Stimulated activated CD4-positive, alpha-beta T cell treated with anti-CD3 and anti-CD28 coated beads, Interleukin-2, amount 100 ng/mL, for 4 hours (primary cell): ENCODE measurements at regions not wholly inside any gene's neighbourhood (a gene's known extent, or its start where the extent isn't known, plus 50 kb on each side); places are given as distances from the start of the nearest gene placed in this dataset.
"Not testable (repeated sequence)": the region's sequence is repeated elsewhere in the genome, so short reads cannot be mapped to it uniquely, and the experiment has no call there.

Source experiments
- DNase-seq: peaks from one replicate; pipeline ENCODE4 v3.0.0-alpha.2; 2020; ENCODE audit warnings: low read depth

DNA sequence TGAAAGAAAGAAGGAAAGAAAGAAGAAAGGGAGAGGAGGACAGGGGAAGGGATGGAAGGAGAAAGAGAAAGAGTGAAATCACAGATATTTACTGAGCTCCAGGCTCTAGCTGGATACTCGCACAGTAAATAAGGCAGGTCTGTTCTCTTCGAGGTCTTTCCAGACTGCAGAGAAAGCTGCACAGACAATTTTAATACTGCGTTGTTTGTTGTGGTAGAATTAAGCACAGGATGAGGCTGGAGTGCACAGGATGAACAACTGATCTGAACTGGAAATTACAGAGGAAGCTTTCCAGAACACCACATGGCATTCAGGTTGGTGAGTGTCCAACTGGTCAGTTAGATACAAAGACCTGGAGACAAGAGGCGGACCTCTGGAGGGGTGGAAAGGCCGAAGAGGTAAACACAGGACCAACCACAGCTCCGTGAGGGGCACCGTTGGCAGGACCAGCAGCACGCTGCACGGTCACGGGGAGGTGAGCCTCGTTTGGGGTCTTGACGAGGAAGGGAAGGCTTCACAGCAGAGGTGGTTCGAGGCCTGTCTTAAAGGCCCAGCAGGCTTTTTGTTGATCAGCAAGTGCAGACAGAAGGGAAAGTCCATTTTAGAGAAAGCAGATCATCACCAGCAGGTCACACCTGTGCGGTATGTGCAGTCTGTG, 121.7 kb downstream of the ATP6V0E2 start:
- DNase-seq, result not testable (repeated sequence)

DNA sequence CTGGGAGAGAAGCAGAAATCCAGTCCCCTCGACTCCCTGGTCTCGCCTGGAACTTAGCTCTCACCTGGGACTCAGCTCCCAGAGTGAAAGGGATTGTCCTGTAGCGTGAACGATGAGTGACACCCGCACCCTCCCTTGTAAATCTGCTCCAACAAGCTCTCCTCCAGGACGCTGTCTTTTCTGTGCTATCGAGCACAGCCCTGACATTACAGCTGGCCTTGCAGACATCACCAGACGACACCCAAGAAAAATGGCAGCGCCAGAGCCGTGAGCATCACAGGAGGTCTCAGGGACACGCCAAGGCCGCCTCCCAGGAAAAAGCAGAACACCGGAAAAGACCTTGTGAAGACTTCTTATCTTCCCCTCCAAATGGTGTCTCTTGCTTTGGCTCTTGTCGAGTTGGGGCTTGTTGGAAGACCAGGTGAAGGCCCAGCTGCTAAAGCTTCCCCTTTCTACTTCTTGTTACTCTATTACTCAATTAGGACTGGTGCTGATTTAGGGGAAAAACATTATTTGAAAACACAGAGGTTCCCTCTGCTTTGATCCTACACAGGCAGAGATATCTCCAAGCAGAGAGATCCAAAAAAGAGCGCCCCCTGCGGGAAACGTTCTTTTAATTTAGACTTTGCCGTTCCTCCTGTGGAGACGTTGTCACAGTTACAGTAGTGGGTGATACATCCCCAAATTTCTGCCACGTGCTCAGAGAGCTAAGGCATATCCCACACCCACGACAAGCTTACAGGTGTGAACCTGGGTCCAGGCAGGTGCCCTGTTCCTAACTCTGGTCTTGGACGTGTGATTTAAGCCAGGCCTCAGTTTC, 127.2 kb downstream of the ATP6V0E2 start:
- DNase-seq, result peak; percentile 1

DNA sequence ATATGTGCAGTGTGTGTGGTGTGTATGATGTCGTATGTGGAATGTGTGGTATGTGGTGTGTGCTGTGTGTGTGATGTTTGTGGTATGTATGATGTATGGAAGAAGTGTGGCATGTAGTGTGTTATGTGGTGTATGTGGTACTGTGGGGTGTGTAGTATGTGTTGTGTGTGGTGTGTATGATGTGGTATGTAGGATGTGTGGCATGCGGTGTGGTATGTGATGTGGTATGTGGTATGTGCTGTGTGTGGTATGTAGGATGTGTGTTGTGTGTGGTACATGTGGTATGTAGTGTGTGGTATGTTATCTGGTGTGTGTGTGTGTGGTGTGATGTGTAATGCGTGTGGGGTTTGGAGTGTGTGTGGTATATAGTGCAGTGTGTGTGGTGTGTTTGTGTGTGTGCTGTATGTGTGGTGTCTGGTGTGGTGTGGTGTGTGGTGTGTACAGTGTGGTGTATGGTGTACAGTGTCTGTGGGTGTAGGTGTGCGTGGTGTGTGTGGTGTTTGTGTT, 129.6 kb downstream of the ATP6V0E2 start:
- DNase-seq, result no peak

DNA sequence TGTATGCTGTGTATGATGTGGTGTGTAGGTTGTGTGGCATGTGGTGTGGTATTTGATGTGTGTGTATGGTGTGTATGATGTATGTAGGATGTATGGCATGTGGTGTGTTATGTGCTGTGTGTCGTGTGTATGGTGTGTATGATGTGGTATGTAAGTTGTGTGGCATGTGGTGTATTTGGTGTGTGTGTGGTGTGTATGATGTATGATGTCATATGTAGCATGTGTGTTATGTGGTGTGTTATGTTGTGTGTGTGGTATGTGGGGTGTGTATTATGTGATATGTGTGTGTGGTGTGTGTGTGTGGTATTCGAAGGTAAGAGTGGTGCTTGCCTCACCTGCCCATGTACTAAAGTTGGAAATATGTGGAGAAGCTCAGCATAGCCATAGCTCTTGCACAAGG, 130.2 kb downstream of the ATP6V0E2 start:
- not testable (repeated sequence) for DNase-seq

DNA sequence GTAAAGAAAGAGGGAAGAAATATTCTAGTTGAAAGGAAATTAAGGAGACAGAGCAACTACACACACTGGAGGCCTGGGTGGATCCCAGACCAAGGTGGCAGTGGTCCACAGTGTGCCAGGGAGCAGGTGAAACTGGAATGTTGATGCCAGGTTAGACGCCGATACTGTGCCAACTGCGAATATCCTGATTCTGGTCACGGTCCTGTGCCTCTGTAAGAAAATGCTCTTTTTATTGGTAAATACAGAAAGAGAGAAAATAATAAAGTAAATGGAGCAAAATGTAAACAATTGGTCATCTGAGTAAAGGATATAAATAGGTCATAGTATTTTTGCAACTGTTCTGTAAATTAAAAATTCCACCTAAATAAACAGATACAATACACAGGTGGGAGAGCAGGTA, 131.1 kb downstream of the ATP6V0E2 start:
- DNase-seq, result not testable (repeated sequence)

DNA sequence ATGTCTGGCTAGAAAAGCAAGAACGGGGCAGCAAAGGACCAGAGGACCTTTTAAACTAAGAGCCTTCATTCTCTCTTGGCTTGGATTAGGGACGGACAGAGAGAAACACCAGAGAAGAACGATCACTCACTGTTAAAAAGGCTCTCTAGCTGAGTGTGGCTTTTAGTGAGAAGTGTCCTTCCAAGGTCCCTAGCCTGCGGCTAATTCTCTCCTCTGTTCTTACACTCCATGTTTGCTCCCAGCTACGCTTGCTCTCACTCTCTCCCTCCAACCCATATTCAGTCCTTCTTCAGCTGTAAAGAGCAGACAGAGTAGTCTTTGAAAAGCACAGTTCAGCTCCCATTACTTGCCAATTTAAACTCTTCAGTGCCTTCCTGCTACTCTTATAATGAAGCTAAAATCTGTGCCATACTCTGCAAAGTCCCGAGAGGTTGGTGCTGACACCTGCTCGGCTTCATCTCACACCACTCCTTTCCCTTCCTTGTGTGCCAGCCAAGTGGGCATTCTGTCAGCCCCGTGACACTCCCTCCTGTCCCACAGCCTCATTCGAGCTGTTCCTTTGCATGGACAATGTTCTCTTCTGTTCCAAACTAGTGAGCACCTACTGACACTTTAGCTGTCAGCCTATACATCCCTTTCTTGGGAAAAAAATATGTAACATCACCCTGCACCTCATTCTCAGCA, 136.0 kb downstream of the ATP6V0E2 start:
- DNase-seq, result not testable (repeated sequence)

DNA sequence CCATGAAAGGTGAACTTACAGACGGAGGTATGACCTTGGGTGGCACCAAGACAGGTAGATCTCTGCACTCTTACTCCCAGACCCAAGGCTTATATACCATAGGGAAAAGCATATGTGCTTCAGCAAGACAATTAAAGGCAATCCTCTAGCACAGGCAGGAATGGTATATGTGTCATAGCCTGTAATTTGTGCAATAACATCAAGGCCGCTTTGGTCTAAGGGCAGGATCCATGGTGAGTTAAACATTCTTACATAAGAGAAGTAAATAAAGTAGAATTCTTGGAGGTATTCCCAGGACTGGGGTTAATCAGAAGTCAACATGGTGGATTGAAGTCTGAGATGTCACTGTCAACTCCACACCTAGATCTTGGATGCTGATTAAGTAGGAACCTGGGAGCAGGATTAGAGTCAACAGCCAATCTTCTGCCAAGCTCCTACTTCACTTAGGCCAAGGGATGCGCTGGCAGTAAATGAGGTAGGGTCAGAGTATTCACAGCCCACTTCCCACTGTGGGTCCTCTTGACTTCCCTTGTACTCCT, 143.0 kb downstream of the ATP6V0E2 start:
- not testable (repeated sequence) for DNase-seq

DNA sequence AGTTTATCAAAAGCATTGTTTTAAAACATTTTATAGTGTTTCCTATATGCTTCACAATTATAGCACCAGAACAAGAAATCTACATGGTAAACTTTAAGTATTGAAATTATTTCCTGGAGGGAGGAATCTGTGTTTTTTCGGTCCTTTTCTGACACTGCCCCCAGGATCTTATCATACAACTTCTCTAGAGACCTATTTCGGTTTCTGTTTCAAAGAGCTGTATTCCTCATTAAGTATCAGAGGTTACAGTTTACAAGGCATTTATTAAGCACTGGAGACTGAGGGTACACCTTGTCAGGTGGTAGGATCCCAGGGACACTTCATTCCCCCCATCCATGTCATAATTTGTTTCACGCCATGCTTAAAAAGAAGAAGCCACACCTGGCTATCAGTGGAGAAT, 146.4 kb downstream of the ATP6V0E2 start:
- DNase-seq, result not testable (repeated sequence)

DNA sequence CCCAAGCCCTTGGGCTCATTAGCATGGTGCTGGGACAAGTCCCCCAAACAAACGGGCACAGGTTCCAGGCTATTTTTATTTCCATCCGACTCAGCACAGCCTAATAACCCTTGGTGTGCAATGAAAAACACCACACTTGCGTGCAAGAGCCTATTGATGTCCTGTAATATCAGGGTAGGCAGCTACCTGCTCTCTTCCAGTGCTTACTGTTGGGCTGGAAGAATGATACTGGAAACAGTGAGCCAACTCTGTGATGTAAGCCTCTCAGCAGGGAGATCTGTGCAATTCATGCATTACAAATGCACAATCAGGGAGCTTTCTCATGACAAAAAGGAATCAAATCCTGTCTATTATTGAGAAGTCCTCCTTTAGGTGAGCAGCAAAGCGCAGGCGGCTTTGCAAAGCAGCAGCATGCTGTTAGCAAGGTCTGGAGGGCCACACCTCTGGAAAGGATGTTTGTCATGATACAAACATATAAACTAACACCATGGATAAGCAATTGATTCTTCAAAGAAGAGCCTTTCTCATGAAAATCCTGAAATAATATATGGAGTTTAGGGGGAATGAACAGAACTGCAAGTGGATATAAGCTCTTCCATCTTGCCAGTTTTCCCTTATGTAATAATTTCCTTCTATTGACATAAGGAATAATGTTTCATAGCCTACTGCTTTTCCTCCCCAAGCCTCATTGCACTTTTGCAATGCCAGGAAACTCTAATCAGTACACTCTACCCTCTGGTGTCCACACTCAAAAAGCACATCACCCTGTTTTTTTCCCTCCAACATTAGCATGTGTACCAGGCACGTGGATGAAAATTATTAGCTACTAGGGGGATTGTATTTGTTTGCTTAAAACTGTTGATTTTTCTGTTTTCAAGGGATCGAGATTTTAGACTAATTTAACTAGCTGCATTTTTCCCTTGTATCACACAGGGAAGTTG, 151.1 kb downstream of the ATP6V0E2 start:
- DNase-seq, result not testable (repeated sequence)

DNA sequence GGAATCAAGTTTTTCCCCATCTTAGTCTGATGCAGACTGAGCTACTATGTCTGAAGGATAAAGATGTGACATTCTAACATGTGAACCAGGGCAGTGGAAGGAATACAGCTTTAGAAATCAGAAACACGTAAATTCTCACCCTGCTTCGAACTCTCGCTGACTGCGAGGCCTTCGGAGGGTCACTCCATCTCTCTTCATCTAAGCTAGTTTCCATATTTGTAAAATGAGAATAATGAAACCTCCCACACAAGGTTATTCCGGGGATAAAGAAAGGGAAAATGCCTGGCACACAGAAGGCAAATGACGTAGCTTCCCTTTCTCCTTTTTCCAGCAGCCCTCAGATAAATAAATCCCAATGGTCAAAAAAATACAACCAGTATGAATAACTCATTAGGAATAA, 152.0 kb downstream of the ATP6V0E2 start:
- not testable (repeated sequence) for DNase-seq

DNA sequence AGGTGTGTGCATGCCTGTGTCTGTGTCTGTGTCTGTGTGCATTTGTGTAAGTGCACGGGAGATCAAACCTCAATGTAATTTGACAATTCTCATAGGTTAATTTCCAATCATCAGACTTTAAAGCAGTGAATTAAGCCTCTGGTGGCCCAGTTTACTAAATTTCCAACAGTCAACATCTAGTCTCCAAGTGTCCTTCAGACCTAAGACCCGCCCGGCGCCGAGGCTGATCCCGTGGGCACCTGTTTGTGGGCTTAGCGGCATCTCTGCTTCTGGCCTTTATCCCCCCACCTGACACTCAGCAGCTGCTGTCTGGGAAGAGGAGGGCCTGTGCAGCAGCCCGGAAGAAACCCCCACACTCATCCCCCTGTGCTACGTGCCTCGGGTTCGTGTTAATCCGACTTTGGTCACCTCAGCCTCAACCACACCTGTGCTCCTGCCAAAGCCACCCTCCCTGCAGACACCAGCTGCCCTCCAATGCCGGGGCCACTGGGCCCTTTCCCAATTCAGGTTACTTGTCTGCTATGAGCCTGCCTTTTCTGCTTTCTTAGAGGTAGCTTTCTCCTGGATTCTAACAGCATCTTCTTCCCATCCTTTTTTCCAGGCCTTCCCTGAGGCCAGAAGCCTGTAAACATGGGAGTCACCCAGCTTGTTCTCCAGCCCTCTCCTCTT, 154.7 kb downstream of the ATP6V0E2 start:
- DNase-seq, result not testable (repeated sequence)

DNA sequence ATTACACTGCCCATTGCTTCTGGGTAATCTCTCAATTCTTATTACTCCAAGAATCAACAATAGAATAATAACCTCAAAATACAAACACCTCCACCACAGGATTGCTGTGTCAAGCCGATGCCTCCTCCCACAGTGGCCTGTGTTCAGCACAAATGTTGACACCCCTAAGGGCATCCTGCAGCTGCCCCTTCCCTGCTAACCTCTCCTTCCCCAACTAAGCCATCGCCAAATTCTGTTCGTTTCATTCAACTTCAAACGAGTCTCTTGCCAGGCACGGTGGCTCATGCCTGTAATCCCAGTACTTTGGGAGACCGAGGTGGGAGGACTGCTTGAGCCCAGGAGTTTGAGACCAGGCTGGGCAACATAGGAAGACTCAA, 155.2 kb downstream of the ATP6V0E2 start:
- DNase-seq, result not testable (repeated sequence)

DNA sequence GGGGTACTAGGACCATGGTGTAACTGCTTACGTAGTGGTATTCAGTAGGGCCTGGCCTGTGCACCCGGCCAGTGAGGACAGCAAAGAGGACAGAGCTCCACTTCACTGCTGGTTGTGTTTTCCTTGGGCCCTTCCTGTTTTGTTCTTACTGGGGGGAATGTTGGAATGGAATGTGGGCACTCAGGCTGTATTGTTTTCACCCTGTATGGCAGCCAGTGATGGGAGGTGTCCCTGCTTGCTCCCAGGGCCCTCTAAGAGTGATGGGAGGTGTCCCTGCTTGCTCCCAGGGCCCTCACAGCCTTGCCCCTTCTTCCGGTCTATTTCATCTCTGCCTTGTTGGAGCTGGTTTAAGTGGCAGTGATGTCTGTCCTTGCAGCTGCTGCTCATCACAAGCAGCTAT, 158.0 kb downstream of the ATP6V0E2 start:
- DNase-seq, result not testable (repeated sequence)

DNA sequence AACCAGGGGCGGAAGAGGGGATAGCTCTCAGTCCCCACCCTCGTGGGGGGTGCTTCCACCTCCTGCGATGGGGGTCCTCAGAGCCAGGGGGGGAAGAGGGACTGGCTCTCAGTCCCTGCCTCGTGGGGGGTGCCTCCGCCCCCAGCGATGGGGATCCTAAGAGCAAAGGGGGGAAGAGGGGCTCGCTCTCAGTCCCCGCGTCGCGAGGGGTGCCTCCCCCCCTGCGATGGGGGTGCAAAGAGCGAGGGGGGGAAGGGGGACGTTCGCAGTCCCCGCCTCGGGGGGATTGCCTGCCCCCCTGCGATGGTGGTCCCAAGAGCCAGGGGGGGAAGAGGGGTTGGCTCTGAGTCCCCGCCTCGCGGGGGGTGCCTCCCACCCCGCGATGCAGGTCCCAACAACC, 159.9 kb downstream of the ATP6V0E2 start:
- DNase-seq, result not testable (repeated sequence)

DNA sequence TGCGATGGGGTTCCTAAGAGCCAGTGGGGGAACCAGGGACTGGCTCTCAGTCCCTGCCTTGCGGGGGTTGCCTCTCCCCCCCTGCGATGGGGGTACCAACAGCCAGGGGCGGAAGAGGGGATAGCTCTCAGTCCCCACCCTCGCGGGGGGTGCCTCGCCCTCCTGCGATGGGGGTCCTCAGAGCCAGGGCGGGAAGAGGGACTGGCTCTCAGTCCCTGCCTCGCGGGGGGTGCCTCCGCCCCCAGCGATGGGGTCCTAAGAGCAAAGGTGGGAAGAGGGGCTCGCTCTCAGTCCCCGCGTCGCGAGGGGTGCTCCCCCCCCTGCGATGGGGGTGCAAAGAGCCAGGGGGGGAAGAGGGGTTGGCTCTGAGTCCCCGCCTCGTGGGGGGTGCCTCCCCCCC, 162.0 kb downstream of the ATP6V0E2 start:
- DNase-seq, result not testable (repeated sequence)

DNA sequence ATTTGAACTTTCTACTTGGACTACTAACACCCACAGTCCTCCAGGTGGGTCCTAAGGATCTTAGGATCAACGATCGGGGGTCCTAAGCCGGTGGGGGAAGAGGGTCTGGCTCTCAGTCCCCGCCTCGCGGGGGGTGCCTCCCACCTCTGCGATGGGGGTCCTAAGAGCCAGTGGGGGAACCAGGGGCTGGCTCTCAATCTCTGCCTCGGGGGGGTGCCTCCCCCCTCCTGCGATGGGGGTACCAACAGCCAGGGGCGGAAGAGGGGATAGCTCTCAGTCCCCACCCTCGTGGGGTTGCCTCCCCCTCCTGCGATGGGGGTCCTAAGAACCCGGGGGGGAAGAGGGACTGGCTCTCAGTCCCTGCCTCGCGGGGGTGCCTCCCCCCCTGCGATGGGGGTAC, 165.3 kb downstream of the ATP6V0E2 start:
- not testable (repeated sequence) for DNase-seq

DNA sequence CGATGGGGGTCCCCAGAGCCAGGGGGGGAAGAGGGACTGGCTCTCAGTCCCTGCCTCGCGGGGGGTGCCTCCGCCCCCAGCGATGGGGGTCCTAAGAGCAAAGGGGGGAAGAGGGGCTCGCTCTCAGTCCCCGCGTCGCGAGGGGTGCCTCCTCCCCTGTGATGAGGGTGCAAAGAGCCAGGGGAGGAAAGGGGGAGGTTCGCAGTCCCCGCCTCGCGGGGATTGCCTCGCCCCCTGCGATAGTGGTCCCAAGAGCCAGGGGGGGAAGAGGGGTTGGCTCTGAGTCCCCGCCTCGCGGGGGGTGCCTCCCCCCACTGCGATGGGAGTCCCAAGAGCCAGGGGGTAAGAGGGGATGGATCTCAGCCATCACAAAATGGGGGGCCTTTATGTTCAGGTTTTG, 168.5 kb downstream of the ATP6V0E2 start:
- DNase-seq, result not testable (repeated sequence)

DNA sequence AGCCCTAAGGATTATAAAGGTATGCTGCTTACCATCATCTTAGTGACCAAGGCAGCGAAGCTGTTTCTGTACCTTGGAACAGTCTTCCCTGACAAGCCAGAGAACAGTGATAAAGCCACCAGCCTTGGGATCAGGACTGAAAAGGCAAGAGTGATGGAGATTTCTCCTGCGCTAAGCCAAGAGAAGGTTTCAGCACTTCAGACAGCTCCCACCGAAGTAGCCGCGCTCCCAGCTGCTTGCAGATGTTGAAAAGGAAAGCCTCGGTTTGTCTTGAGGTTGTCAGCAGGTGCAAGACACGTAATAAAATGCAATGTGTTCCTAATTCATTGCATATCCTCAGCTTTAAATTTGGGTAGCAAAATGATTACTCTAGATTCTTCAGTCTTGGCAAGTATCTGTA, 171.0 kb downstream of the ATP6V0E2 start:
- DNase-seq, result not testable (repeated sequence)

DNA sequence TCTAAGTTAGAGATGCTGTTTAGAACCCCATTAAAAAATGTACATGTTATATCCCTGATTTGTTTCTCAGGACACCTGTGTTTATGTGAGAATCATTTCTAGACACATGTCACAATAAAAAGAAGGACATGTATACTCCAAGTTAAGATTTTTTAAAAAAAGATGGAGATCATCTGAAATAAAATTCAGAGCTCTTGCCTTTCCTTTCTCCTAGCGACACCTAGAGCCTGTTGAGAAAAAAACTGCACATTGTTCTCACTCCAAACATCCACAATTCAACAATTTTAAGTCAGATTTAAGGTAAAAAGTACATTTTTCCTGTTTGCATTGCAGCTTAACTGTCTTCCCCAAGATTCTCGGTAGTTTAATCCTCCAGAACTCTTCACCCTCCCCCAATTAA, 171.8 kb downstream of the ATP6V0E2 start:
- DNase-seq, result not testable (repeated sequence)
